IPS DF 4.7 (cell line): ENCODE measurements at regions not wholly inside any gene's neighbourhood (a gene's known extent, or its start where the extent isn't known, plus 50 kb on each side); places are given as distances from the start of the nearest gene placed in this dataset.

ENCODE experiments used
- DNase-seq: peaks from one replicate; pipeline ENCODE4 v3.0.0-alpha.2; 2013; ENCODE audit warnings: low spot score; ENCODE audit errors: extremely low read depth

- DNase-seq = peak; percentile 64
Measured at GRCh38 chr9:109880276-109881169, 100.5 kb downstream of the PALM2AKAP2 start.

GRCh38 chr9:109883623-109884022 is 103.6 kb downstream of the PALM2AKAP2 start:
- no peak for DNase-seq

GRCh38 chr9:109886041-109886440 is 106.0 kb downstream of the PALM2AKAP2 start:
- DNase-seq = no peak

GRCh38 chr9:109886617-109887016 is 106.6 kb downstream of the PALM2AKAP2 start:
- DNase-seq = no peak

GRCh38 chr9:109887079-109887478 is 107.1 kb downstream of the PALM2AKAP2 start:
- DNase-seq = no peak

GRCh38 chr9:109888695-109889094 is 108.7 kb downstream of the PALM2AKAP2 start:
- no peak for DNase-seq

GRCh38 chr9:109889456-109889855 is 109.5 kb downstream of the PALM2AKAP2 start:
- DNase-seq = no peak

GRCh38 chr9:109893241-109893640 is 113.2 kb downstream of the PALM2AKAP2 start:
- DNase-seq = no peak

- DNase-seq = no peak
Measured at GRCh38 chr9:109894473-109894872, 114.5 kb downstream of the PALM2AKAP2 start.

- DNase-seq = no peak
Measured at GRCh38 chr9:109894921-109895758, 115.1 kb downstream of the PALM2AKAP2 start.

- no peak for DNase-seq
Measured at GRCh38 chr9:109901201-109901600, 121.2 kb downstream of the PALM2AKAP2 start.

GRCh38 chr9:109903515-109904138 is 123.6 kb downstream of the PALM2AKAP2 start:
- DNase-seq = peak; percentile 51

GRCh38 chr9:109904666-109905065 is 124.7 kb downstream of the PALM2AKAP2 start:
- no peak for DNase-seq

- DNase-seq = no peak
Measured at GRCh38 chr9:109905472-109905871, 125.5 kb downstream of the PALM2AKAP2 start.

GRCh38 chr9:109906766-109907382 is 126.9 kb downstream of the PALM2AKAP2 start:
- no peak for DNase-seq

- DNase-seq = no peak
Measured at GRCh38 chr9:109907400-109907799, 127.4 kb downstream of the PALM2AKAP2 start.

GRCh38 chr9:109907810-109908458 is 127.9 kb downstream of the PALM2AKAP2 start:
- DNase-seq = no peak

GRCh38 chr9:109908459-109909390 is 128.7 kb downstream of the PALM2AKAP2 start:
- DNase-seq = no peak

- DNase-seq = no peak
Measured at GRCh38 chr9:109910671-109911518, 130.9 kb downstream of the PALM2AKAP2 start.
